GM18907 (cell line): ENCODE measurements at regions not wholly inside any gene's neighbourhood (a gene's known extent, or its start where the extent isn't known, plus 50 kb on each side); places are given as distances from the start of the nearest gene placed in this dataset.

Source experiments
- ATAC-seq: cut with Tn5 transposase; IDR thresholded peaks from one replicate; pipeline ENCODE4 v1.9.1; 2021; ENCODE audit warnings: mild to moderate bottlenecking, moderate library complexity; ENCODE audit not compliant: unreplicated experiment

DNA sequence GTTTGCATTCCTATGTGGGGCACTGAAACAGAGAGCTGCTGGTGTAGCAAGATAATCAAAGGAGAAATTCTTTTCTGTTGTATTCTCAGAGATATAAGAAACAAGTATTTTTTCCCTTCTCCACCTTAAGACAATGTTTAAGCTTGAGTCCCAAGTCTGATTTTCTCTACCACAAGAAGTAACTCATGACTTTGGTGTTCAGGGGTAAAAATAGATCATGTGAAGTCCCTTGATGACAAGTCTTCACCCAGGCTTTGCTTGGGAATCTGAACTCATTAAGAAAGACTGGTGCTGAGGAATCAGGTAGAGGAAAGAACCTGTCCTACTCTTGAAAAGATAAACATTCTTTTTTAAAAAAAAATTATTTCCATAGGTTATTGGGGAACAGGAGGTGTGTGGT is 205.6 kb downstream of the ALDH8A1 start:
- ATAC-seq = no peak

DNA sequence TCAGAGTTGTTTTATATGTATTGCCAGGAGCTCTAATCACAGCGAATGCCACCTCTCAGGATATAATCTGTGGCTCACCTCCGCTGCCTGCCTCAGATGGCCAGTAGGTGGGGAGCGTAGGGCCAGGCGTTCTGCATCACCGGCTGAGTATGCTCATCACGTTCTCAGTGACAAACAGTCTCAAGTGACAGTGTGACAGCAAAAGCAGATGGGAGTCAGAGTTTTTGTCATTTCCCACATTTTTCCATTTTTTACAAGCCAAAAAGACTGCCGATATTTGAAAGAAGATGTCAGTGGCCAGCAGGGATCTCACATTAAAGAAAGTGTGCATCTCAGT is 208.7 kb downstream of the ALDH8A1 start:
- no peak for ATAC-seq

DNA sequence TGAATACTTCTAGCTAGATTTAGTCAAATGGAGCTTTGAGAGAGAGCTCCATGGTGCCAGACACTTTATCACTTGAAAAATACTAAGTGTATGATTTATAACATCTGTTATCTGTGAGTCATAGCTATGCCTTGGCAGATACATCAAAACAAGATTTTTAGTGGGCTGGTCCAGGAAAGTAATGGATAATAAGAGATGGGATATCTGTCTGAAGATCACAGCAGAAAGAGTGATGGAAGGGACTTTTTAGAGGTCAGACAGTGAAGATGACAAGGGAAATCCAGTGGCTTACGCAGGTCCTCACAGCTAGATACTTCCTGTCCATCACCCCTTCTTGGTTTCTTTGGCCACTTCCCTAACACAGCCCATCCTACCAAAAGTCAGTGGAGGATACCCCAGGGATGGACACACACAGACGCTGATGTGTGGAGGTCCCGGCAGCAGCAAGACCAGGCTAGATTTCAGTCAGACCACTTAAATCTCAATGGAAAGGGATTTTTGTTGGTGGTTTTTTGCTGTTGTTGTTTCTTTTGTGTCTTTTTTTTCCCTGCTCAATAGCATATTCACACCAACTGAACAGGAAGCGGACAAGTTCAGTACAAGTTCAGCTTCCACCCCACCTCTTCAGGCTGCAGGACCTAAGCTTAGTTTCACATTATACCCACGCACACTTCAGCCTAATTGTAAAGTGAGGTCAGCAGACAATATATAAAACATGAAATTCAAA is 209.3 kb downstream of the ALDH8A1 start:
- ATAC-seq = no peak

DNA sequence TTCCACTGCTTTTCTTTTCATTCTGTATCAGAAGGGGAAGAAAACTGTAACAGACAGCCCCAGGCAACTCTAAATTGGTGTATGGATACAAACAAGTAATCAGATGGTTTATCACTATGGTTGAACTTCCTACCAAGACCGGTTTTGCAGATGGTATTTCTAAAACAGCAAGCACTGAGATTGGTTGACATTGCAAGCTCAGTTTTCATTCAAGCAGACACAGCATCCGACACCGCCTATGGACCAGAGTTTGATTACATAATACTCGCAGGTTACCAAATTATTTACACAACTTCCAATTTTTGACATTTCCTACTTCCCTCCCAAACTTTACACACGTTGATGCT is 209.9 kb downstream of the ALDH8A1 start:
- no peak for ATAC-seq

GRCh38 chr6:134739299-134740026 is 210.4 kb downstream of the ALDH8A1 start:
- no peak for ATAC-seq

- ATAC-seq = no peak
Measured at GRCh38 chr6:134738211-134738885, 211.6 kb downstream of the ALDH8A1 start.

DNA sequence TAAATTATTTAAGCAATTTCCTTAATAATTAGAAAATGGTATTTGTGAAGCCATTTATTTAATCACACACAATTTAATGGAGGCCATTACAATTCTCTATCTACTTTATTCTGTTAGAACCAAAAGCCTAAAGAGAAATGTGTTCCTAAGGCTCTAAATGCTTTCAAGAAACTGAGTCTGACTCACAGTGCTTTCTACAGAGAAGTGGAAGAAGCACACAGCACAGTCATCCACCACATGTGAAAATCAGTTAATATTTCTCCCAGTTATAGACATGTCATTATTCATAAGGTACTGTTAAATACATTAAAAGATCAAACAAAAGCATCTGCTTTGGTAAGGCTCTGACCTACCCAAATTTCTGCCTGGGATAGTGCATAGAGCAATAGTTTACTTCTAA is 214.4 kb downstream of the ALDH8A1 start:
- ATAC-seq = no peak

DNA sequence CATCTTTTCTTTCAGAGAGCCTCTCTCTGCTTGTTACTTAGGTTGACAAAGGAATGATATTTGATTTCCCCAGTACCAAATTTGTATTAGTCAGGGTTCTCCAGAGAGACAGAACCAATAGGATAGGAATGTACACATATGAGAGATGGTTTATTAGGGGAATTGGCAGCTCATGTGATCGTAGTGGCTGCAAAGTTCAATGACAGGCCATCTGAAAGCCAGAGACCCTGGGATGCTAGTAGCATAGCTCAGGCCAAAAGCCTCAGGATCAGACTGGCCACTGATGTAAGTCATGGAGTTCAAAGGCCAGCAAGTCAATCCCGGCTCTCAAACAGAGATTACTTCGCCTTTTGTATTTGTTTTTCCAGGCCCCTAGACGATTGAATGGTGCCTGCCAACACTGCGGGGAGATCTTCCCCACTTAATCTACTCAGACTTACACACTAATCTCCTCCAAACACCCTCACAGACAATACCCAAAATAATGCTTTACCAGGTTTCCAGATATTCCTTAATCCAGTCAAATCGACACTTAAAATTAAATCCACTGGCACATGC is 215.5 kb downstream of the ALDH8A1 start:
- ATAC-seq = no peak

- no peak for ATAC-seq
Measured at GRCh38 chr6:134733801-134734200, 216.1 kb downstream of the ALDH8A1 start.

GRCh38 chr6:134732763-134733162 is 217.1 kb downstream of the ALDH8A1 start:
- no peak for ATAC-seq

DNA sequence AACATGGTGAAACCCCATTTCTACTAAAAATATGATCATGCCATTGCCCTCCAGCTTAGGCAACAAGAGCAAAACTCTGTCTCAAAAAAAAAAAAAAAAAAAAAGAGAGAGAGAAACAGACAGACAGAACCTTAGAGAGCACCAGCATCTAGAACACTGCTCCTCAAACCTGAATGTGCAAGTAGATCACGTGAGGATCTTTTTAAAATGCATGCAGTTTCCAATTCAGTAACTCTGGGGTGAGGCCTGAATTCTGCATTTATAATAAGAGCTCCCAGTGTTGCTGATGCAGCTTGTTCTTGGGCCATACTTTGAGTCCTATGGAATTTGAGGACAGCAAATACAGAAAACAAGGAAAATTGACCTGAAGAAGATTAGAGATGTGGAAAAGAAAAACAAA is 218.3 kb downstream of the ALDH8A1 start:
- ATAC-seq = no peak

GRCh38 chr6:134730013-134730412 is 219.9 kb downstream of the ALDH8A1 start:
- no peak for ATAC-seq

DNA sequence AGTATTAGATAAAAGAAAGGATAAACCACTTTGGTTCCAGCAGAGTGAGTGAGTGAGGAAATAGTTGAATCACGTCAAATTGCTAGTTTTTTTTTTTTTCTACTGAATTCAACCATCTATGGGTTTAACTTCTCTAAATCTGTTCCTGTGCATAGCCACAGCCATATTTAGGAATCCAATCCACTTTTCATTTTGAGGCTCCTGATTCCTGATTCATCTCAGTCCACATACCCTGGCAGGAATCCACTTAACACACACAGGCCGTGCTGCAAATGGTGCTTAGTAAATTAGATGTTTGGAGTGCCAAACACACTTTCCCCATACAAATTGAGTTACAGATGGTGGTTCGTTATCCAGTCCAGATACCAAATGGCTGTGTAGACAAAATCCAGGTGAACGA is 220.3 kb downstream of the ALDH8A1 start:
- ATAC-seq = no peak

DNA sequence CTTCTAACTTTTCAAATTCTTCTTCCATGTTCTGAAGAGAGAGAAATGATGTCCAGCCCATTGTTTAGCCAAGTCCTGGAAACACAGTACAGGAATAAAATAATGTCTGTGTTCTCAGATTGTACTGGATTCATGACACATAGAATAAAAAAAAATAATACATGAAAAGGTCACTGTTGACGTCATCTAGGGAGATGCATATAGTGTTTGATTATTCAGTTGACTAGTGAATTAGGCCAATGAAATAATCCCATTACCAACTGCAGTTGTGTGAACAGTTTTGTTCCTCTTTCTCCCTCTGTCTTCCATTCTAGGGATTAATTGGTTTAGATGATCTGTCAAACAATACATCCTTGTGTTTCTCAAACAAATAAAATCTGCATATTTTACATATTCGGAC is 222.8 kb downstream of the ALDH8A1 start:
- ATAC-seq = no peak

DNA sequence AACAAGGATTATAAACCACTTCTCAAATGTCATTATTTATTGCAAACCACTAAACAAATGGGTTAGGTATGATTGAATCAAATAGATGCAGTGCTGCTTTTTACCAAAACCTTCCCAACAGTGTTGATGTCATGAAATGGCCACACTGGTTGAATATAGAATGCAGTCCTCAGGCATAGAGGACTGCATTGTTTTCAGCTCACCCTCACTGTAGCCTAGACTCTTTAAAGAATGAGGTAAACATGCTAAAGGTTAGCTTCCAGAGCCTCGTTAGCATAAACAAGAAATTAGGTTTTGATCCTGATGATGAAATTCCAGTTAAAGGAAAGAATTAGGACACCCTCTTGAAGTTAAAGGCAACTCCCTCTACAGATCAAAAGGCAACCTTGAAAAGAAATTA is 224.3 kb downstream of the ALDH8A1 start:
- no peak for ATAC-seq

DNA sequence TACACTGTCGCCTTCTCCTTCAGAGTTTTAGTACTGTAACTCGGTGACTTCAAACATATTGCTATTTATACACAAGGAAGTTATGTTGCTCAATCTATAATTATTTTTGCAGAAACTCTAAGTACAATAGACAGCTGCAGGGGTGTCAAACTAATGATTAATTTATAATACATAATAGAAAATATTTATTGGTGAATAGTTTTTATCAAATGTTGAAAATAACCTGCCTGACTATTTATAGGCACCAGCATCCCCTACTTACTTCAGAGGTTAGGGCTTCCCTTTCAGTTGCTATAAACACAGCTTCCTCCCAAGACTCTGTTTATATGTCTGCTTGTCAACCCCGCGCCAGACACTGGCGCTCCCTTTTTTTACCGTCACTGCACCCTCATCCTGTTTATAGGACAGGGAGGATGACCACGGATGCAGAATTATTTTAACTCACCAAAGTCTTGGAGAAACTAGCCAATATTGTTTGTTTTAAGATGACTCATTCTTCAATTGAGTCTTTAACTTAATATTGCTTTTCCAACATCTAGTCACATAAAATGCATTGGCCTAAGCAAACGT is 225.0 kb downstream of the ALDH8A1 start:
- no peak for ATAC-seq

DNA sequence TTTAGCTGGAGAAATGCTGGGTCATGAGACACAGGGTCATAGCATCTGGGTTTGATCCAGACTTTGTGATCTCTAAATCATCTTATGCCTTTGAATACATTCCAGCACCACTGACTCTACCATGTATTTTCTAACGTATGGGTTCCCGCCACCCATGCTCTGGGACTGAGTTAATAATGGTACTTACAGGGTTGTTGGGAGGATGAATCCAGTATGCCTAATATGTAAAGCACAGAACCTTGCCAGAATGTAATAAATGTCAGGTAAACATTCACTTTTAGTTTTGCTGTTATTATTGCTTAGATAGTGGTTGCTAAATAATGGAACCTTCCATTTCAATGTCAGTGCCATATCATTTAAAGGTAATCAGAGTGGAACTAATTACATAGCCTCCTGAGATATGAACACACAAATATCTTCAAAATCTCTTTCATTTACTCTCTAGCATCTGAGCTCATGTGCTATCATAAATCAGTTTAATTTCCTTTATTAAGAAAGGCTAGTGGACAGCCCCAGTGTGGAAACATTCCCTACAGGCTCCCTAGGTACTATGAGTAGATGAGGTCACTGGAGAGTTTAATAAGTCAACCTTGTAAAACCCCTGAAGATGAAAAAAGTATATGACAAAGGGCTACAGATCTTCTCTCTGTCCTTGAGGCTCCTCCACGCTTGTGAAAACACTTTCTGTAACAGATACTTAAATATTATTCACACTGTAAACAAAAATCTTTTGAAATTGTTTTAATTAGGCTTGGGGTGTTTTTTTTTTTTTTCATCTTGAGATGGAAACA is 226.6 kb downstream of the ALDH8A1 start:
- no peak for ATAC-seq

- ATAC-seq = no peak
Measured at GRCh38 chr6:134722200-134722870, 227.6 kb downstream of the ALDH8A1 start.

DNA sequence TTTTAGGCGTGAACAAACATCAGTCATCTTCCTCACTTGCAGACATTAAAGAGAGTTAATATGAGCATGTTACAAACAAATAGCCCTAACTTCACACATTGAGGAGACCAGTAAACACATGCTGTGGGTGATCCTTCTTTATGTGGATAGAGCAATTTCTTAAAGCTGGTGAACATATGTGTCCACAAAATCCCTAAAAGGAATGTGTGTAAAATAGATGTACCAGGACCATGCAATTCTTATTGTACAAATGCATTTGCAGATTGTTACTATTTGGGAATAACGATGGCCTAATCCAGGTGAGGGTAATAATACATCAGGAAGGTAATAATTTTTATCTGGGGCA is 228.9 kb downstream of the ALDH8A1 start:
- ATAC-seq = no peak

GRCh38 chr6:134720353-134721059 is 229.4 kb downstream of the ALDH8A1 start:
- ATAC-seq = no peak
